ENCODE measurements at regions not wholly inside any gene's neighbourhood (a gene's known extent, or its start where the extent isn't known, plus 50 kb on each side); places are given as distances from the start of the nearest gene placed in this dataset.
"Not testable (repeated sequence)": the region's sequence is repeated elsewhere in the genome, so short reads cannot be mapped to it uniquely, and the experiment has no call there.

- DNase-seq = not testable (repeated sequence)
Observed at GRCh38 chr7:149995369-149996026, 121.7 kb downstream of the ATP6V0E2 start.

GRCh38 chr7:150000780-150001599, 127.2 kb downstream of the ATP6V0E2 start:
- not testable (repeated sequence) for DNase-seq

GRCh38 chr7:150003304-150003810, 129.6 kb downstream of the ATP6V0E2 start:
- no peak for DNase-seq

- DNase-seq = not testable (repeated sequence)
Observed at GRCh38 chr7:150003973-150004372, 130.2 kb downstream of the ATP6V0E2 start.

- not testable (repeated sequence) for DNase-seq
Observed at GRCh38 chr7:150004843-150005242, 131.1 kb downstream of the ATP6V0E2 start.

GRCh38 chr7:150009620-150010303, 136.0 kb downstream of the ATP6V0E2 start:
- DNase-seq = not testable (repeated sequence)

GRCh38 chr7:150016651-150017189, 143.0 kb downstream of the ATP6V0E2 start:
- not testable (repeated sequence) for DNase-seq

- not testable (repeated sequence) for DNase-seq
Observed at GRCh38 chr7:150020210-150020609, 146.4 kb downstream of the ATP6V0E2 start.

GRCh38 chr7:150024550-150025490, 151.1 kb downstream of the ATP6V0E2 start:
- not testable (repeated sequence) for DNase-seq

- not testable (repeated sequence) for DNase-seq
Observed at GRCh38 chr7:150025802-150026201, 152.0 kb downstream of the ATP6V0E2 start.

- DNase-seq = not testable (repeated sequence)
Observed at GRCh38 chr7:150028344-150029012, 154.7 kb downstream of the ATP6V0E2 start.

- DNase-seq = not testable (repeated sequence)
Observed at GRCh38 chr7:150029013-150029389, 155.2 kb downstream of the ATP6V0E2 start.

- not testable (repeated sequence) for DNase-seq
Observed at GRCh38 chr7:150031733-150032132, 158.0 kb downstream of the ATP6V0E2 start.

- not testable (repeated sequence) for DNase-seq
Observed at GRCh38 chr7:150033711-150034110, 159.9 kb downstream of the ATP6V0E2 start.

- not testable (repeated sequence) for DNase-seq
Observed at GRCh38 chr7:150035769-150036168, 162.0 kb downstream of the ATP6V0E2 start.

- DNase-seq = not testable (repeated sequence)
Observed at GRCh38 chr7:150039061-150039460, 165.3 kb downstream of the ATP6V0E2 start.

- DNase-seq = not testable (repeated sequence)
Observed at GRCh38 chr7:150042281-150042680, 168.5 kb downstream of the ATP6V0E2 start.

GRCh38 chr7:150044771-150045170, 171.0 kb downstream of the ATP6V0E2 start:
- not testable (repeated sequence) for DNase-seq

GRCh38 chr7:150045596-150045995, 171.8 kb downstream of the ATP6V0E2 start:
- DNase-seq = peak in 1 of 2 experiments; percentile 6

- DNase-seq = not testable (repeated sequence)
Observed at GRCh38 chr7:150046290-150047194, 172.8 kb downstream of the ATP6V0E2 start.
